HuH-7.5 (cell line): ENCODE measurements at regions not wholly inside any gene's neighbourhood (a gene's known extent, or its start where the extent isn't known, plus 50 kb on each side); places are given as distances from the start of the nearest gene placed in this dataset.
"Not testable (repeated sequence)": the region's sequence is repeated elsewhere in the genome, so short reads cannot be mapped to it uniquely, and the experiment has no call there.

Experiments
- DNase-seq: peaks from one replicate; pipeline ENCODE4 v3.0.0; 2011; ENCODE audit warnings: low spot score

- not testable (repeated sequence) for DNase-seq
Observed at GRCh38 chr7:85791098-85791497, 604.2 kb upstream of the SEMA3D start.

- no peak for DNase-seq
Observed at GRCh38 chr7:85781606-85782005, 594.8 kb upstream of the SEMA3D start.

- no peak for DNase-seq
Observed at GRCh38 chr7:85776691-85777345, 590.0 kb upstream of the SEMA3D start.

- DNase-seq: no peak
Observed at GRCh38 chr7:85775431-85775830, 588.6 kb upstream of the SEMA3D start.

- DNase-seq: no peak
Observed at GRCh38 chr7:85774986-85775385, 588.1 kb upstream of the SEMA3D start.

- DNase-seq: no peak
Observed at GRCh38 chr7:85773116-85773728, 586.4 kb upstream of the SEMA3D start.

GRCh38 chr7:85771516-85771915, 584.7 kb upstream of the SEMA3D start:
- DNase-seq: no peak

- DNase-seq: no peak
Observed at GRCh38 chr7:85770332-85770731, 583.5 kb upstream of the SEMA3D start.

GRCh38 chr7:85765698-85766298, 578.9 kb upstream of the SEMA3D start:
- DNase-seq: no peak

- DNase-seq: no peak
Observed at GRCh38 chr7:85764034-85764433, 577.2 kb upstream of the SEMA3D start.

- no peak for DNase-seq
Observed at GRCh38 chr7:85757348-85757747, 570.5 kb upstream of the SEMA3D start.

- DNase-seq: no peak
Observed at GRCh38 chr7:85750454-85750949, 563.6 kb upstream of the SEMA3D start.

- no peak for DNase-seq
Observed at GRCh38 chr7:85749696-85750453, 563.0 kb upstream of the SEMA3D start.

GRCh38 chr7:85748861-85749260, 562.0 kb upstream of the SEMA3D start:
- no peak for DNase-seq

GRCh38 chr7:85737426-85737825, 550.6 kb upstream of the SEMA3D start:
- DNase-seq: no peak

- no peak for DNase-seq
Observed at GRCh38 chr7:85736085-85736484, 549.2 kb upstream of the SEMA3D start.

GRCh38 chr7:85734823-85735222, 548.0 kb upstream of the SEMA3D start:
- no peak for DNase-seq

GRCh38 chr7:85733169-85733915, 546.5 kb upstream of the SEMA3D start:
- no peak for DNase-seq

GRCh38 chr7:85730012-85730411, 543.2 kb upstream of the SEMA3D start:
- no peak for DNase-seq

GRCh38 chr7:85725026-85725425, 538.2 kb upstream of the SEMA3D start:
- no peak for DNase-seq

GRCh38 chr7:85719981-85720953, 533.4 kb upstream of the SEMA3D start:
- no peak for DNase-seq
